Right renal cortex interstitium (tissue), 3 donors: ENCODE measurements at regions not wholly inside any gene's neighbourhood (a gene's known extent, or its start where the extent isn't known, plus 50 kb on each side); places are given as distances from the start of the nearest gene placed in this dataset.

Source experiments
- DNase-seq, 3 donors: peaks; one replicate each; pipeline ENCODE4 v3.0.0-alpha.2; 2013; ENCODE audit warnings: low read depth in 3 of 3, low spot score in 2 of 3

DNA sequence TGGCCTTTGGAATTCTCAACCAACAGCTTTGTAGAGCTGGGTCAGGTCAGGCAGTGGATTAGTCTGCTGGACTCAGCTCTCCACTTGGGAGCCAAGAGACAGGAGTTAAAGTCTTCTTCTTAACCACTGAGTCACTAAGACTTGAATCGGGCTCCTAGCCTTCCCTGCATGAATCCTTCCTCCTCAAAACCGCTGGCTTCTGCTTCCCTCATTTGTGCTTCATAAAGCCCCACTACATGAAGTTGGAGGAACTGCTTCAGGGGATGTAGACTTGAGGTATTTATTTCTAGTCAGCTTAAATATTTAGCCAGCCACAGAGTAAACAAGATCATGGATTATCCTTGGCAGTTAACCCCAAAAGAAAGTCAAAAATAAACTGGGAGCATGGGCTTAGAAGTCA is 536.3 kb upstream of the TNP1 start:
- DNase-seq, result no peak

GRCh38 chr2:217394510-217395351 is 534.9 kb upstream of the TNP1 start:
- DNase-seq, result no peak

GRCh38 chr2:217393585-217394032 is 533.7 kb upstream of the TNP1 start:
- DNase-seq, result no peak

DNA sequence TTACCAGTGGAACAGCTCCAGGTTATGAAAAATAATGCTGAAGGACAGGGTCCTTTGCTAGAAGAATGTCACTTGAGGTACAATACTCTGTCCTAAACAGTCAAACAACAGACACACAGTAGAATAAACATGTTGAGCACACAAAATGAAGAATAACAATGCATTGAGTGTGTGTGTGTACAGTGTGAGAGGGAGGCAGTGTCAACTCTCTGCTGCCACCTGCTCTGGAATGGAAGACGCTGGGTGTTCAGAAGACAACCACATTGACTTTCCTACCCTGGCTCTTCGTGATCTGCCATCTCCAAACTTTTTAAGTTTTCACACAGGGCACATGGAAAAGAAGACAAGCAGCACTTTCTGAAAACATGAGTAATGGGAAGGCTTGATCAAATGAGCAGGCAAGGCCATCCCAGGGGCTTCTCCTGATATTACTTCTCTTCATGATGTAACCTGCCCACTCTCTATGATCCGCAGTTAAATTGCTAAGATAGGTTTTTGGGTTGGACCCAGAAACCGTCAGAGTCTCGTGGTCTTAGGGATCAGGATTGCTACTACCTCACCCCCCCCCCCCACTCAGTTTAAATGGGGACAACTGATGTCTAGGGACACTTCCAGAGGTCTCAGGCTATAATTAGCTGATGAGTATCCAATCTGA is 533.2 kb upstream of the TNP1 start:
- no peak for DNase-seq

GRCh38 chr2:217387776-217388387 is 528.0 kb upstream of the TNP1 start:
- no peak for DNase-seq

DNA sequence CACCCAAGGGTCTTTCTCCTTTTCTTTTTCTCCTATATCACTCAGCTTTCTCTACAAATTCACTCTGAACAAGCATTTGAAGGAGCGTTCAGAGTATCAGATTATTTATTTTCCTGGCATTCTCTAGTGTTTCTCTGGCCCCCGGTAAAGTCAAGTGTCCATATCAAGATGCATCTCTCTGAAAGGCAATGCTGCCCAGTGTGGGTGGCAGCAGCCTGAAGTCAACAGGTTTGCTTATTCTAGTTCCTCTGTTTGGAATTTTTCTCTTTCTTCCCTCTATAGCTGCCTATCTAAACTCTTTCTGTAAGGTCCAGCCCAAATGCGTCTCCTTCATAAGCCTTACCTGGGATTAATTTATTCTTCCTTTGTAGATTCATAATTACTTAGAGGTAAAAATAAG is 526.2 kb upstream of the TNP1 start:
- no peak for DNase-seq

DNA sequence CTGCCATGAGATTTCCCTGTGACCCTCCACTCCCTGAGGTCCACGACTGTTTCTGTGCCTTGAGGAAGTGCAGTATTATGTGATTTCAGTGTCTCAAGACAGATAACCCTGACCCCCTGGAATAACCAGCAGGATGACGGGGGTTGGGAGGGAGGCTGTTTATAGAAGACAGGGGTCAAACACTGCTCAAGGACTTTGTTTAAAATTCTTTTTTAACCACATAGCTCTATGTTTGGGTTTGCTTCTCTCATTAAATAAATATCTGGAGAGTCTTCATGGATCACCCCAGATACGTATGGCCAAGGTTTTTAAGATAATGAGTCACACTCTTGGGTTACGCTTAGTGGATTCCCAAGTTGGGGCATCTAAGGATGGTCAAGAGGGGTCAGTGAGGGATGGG is 523.8 kb upstream of the TNP1 start:
- DNase-seq, result no peak

GRCh38 chr2:217382794-217383193 is 522.9 kb upstream of the TNP1 start:
- no peak for DNase-seq

GRCh38 chr2:217379807-217380206 is 519.9 kb upstream of the TNP1 start:
- no peak for DNase-seq

DNA sequence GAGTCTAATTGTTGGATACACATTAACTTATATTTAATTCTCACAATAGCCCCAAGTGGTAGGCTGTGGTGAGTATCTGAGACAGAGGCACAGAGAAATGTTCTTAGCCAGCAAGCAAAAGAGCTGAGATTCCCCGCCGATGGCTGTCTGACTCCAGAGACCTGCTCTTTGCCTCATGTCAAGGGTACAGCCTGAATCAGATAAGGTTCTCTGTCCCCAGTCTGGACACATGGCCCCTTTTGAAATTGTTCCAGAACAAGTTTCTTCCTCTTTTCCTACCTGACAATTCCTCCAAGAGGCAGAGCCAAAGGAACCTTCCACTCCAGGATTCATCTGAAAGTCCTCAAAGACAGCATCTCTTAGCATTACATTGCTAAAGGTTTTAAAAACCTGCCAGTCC is 512.9 kb upstream of the TNP1 start:
- DNase-seq, result no peak

DNA sequence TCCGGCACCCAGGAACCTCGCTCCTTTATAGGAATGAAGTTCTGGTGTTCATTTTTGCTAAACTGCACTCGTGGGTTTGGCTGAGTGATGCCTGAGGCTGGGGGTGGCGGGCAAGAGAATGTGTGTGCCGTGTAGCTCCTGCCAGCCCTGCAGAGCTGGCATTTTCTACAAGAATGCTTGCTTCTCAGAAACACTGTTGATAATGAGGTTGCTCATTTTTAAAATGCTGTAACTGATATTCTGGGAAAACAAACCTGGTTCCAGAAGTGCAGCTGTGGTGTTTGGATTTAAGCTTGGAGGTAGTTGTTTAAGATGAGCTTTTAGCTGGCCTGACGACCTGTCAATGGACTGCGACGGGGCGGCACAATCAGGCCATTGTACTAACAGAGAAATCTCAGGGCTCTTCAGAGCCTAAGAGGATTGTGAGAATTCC is 511.9 kb upstream of the TNP1 start:
- DNase-seq, result no peak

DNA sequence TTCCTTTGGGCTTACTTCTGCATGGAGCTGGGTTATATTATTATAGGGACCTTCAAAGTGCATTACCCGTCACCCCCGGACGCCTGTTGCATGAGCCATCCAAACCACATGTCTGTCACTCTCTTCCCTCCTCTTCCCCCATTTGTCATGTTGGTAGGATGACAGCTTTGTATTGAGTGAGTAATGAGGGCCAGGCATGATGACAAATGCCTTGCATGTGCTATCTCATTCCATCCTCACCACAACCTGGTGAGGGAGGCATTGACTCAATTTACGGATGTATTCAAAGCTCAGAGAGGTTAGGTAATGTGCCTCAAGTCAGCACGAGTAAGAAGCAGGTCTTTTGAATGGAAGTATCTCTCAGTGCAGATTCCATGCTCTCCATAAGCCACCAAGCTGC is 510.5 kb upstream of the TNP1 start:
- DNase-seq, result no peak

GRCh38 chr2:217367464-217367863 is 507.6 kb upstream of the TNP1 start:
- no peak for DNase-seq

- no peak for DNase-seq
Observed at GRCh38 chr2:217366966-217367365, 507.1 kb upstream of the TNP1 start.

DNA sequence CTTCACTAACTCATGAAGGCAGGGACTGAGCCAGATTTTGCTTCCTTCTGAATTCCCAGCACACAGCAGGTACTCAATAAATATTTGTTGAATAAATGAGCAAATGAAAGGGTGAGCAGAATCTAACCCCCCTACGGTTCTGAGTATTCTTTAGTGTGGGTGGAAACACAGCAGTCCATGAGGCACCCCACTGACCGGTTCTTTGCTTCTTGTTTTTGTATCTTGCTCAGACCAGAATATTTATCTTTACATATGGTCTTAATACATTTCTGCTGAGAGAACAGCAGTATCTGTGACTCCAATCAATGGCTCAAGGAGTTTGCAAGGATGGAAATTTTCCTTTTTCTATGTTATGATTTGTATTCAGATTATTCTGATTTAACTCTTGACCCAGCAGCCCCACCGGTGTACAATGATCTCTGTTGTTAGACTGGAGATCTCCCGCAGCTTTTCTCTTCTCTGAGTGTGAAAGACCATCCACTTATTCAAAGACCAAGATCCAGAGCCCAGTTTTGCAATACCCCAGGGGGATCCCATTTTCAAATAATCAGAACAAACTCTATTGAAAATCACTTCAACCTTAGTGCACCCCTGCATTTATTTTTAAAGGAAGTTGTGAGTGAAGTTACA is 506.5 kb upstream of the TNP1 start:
- no peak for DNase-seq

- no peak for DNase-seq
Observed at GRCh38 chr2:217365656-217366055, 505.8 kb upstream of the TNP1 start.

DNA sequence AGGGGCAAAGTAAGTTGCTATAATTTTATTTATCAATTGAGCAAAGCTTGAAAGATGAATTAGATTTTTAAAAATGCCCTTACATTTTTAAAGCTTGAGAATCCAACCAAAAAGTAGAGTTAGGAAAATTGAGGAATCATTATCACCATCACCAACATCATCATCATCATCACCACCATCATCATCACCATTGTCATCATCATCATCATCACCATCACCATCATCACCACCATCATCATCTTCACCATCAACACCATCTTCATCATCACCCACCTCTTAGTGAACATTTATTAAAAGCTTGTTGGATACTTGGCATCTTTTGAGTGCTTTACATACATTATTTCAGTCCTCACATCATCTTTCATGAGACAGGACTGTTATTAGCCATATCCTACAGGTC is 504.4 kb upstream of the TNP1 start:
- DNase-seq, result no peak

- DNase-seq, result no peak
Observed at GRCh38 chr2:217363470-217363869, 503.6 kb upstream of the TNP1 start.

GRCh38 chr2:217362710-217363109 is 502.8 kb upstream of the TNP1 start:
- no peak for DNase-seq

GRCh38 chr2:217362286-217362685 is 502.4 kb upstream of the TNP1 start:
- DNase-seq, result no peak

- DNase-seq, result no peak
Observed at GRCh38 chr2:217361483-217361880, 501.6 kb upstream of the TNP1 start.
